Erythroblast (primary cell): ENCODE measurements at regions not wholly inside any gene's neighbourhood (a gene's known extent, or its start where the extent isn't known, plus 50 kb on each side); places are given as distances from the start of the nearest gene placed in this dataset.

Source experiments
- GATA1 ChIP-seq: IDR thresholded peaks from 2 replicates; pipeline ENCODE4 v1.6.1; 2011; ENCODE audit warnings: low read depth, mild to moderate bottlenecking, control low read depth, low read length, moderate library complexity
- POLR2A ChIP-seq: IDR thresholded peaks from 2 replicates; pipeline ENCODE4 v1.6.1; 2011; ENCODE audit warnings: mild to moderate bottlenecking, low read length

GRCh38 chr9:135338546-135338945, 141.0 kb upstream of the PPP1R26 start:
- TF ChIP-seq POLR2A = no peak
- TF ChIP-seq GATA1 = no peak
